ENCODE measurements at regions not wholly inside any gene's neighbourhood (a gene's known extent, or its start where the extent isn't known, plus 50 kb on each side); places are given as distances from the start of the nearest gene placed in this dataset.

GRCh38 chr11:97463891-97464290, 1074.1 kb downstream of the JRKL start:
- Mint-ChIP-seq H3K27ac (no peak overlapping the region), H3K36me3 (peaks cover 3% of the 10 kb centered on the region), H3K4me1 (no peaks in the 10 kb centered on the region), H3K27me3 (no peaks in the 10 kb centered on the region), H3K9me3 (peaks cover 4 to 27% (median 9%) of the 10 kb centered on the region in 7 donors), H3K4me3 (no peak overlapping the region)
- H3K4me3 ChIP-seq (ENCODE audit: low read depth, low read length): no peak overlapping the region
- H3K36me3 ChIP-seq (ENCODE audit: control insufficient read depth, insufficient read depth, low read length): no peaks in the 10 kb centered on the region
- ATAC-seq (ENCODE audit: low read depth in 2 of 2) (no peak), DNase-seq (peak in 1 of 3 donors; percentile 2)
- no peaks in the 10 kb centered on the region for H3K4me1 ChIP-seq (ENCODE audit: control insufficient read depth, insufficient read depth, low read length, poor library complexity, severe bottlenecking)
- H3K9me3 ChIP-seq (ENCODE audit: control insufficient read depth in 2 of 2, low read length in 2 of 2): peaks cover 1 to 25% of the 10 kb centered on the region in 2 experiments
- no peak overlapping the region for H3K27ac ChIP-seq (ENCODE audit: insufficient read depth, low read length, poor library complexity, severe bottlenecking)
- no peaks in the 10 kb centered on the region for H3K27me3 ChIP-seq (ENCODE audit: control insufficient read depth, insufficient read depth, low read length)

- Mint-ChIP-seq H3K27ac (no peak overlapping the region), H3K4me1 (no peaks in the 10 kb centered on the region), H3K4me3 (no peak overlapping the region), H3K27me3 (no peaks in the 10 kb centered on the region), H3K9me3 (peaks cover 0 to 43% (median 20%) of the 10 kb centered on the region in 7 donors), H3K36me3 (peaks cover 3% of the 10 kb centered on the region)
- no peak overlapping the region for H3K4me3 ChIP-seq (ENCODE audit: low read depth, low read length)
- no peaks in the 10 kb centered on the region for H3K4me1 ChIP-seq (ENCODE audit: control insufficient read depth, insufficient read depth, low read length, poor library complexity, severe bottlenecking)
- H3K27ac ChIP-seq (ENCODE audit: insufficient read depth, low read length, poor library complexity, severe bottlenecking): no peak overlapping the region
- peaks cover 11 to 26% of the 10 kb centered on the region in 2 experiments for H3K9me3 ChIP-seq (ENCODE audit: control insufficient read depth in 2 of 2, low read length in 2 of 2)
- no peaks in the 10 kb centered on the region for H3K36me3 ChIP-seq (ENCODE audit: control insufficient read depth, insufficient read depth, low read length)
- H3K27me3 ChIP-seq (ENCODE audit: control insufficient read depth, insufficient read depth, low read length): no peaks in the 10 kb centered on the region
- DNase-seq (no peak), ATAC-seq (ENCODE audit: low read depth in 2 of 2) (no peak)
Observed at GRCh38 chr11:97471480-97471879, 1081.7 kb downstream of the JRKL start.

GRCh38 chr11:97487387-97487786, 1097.6 kb downstream of the JRKL start:
- no peaks in the 10 kb centered on the region for H3K36me3 ChIP-seq (ENCODE audit: control insufficient read depth, insufficient read depth, low read length)
- ATAC-seq (ENCODE audit: low read depth in 2 of 2) (no peak), DNase-seq (no peak)
- H3K27me3 Mint-ChIP-seq: no peaks in the 10 kb centered on the region
- no peaks in the 10 kb centered on the region for H3K36me3 Mint-ChIP-seq
- no peaks in the 10 kb centered on the region for H3K4me1 Mint-ChIP-seq
- H3K4me3 Mint-ChIP-seq: no peak overlapping the region
- H3K9me3 ChIP-seq (ENCODE audit: control insufficient read depth in 2 of 2, low read length in 2 of 2): no peaks in the 10 kb centered on the region
- H3K9me3 Mint-ChIP-seq: peaks cover 2 to 18% (median 8%) of the 10 kb centered on the region in 7 donors
- no peaks in the 10 kb centered on the region for H3K27me3 ChIP-seq (ENCODE audit: control insufficient read depth, insufficient read depth, low read length)
- no peak overlapping the region for H3K4me3 ChIP-seq (ENCODE audit: low read depth, low read length)
- no peaks in the 10 kb centered on the region for H3K4me1 ChIP-seq (ENCODE audit: control insufficient read depth, insufficient read depth, low read length, poor library complexity, severe bottlenecking)
- H3K27ac ChIP-seq (ENCODE audit: insufficient read depth, low read length, poor library complexity, severe bottlenecking): no peak overlapping the region
- H3K27ac Mint-ChIP-seq: no peak overlapping the region

GRCh38 chr11:97498891-97499290, 1109.1 kb downstream of the JRKL start:
- DNase-seq (no peak), ATAC-seq (ENCODE audit: low read depth in 2 of 2) (no peak)
- H3K36me3 Mint-ChIP-seq: no peaks in the 10 kb centered on the region
- no peaks in the 10 kb centered on the region for H3K27me3 Mint-ChIP-seq
- Histone ChIP-seq H3K27me3 (ENCODE audit: control insufficient read depth, insufficient read depth, low read length) (no peaks in the 10 kb centered on the region), H3K36me3 (ENCODE audit: control insufficient read depth, insufficient read depth, low read length) (no peaks in the 10 kb centered on the region), H3K4me1 (ENCODE audit: control insufficient read depth, insufficient read depth, low read length, poor library complexity, severe bottlenecking) (no peaks in the 10 kb centered on the region), H3K27ac (ENCODE audit: insufficient read depth, low read length, poor library complexity, severe bottlenecking) (no peak overlapping the region), H3K4me3 (ENCODE audit: low read depth, low read length) (no peak overlapping the region), H3K9me3 (ENCODE audit: control insufficient read depth in 2 of 2, low read length in 2 of 2) (peaks cover 0 to 4% of the 10 kb centered on the region in 2 experiments)
- H3K27ac Mint-ChIP-seq: no peak overlapping the region
- no peaks in the 10 kb centered on the region for H3K4me1 Mint-ChIP-seq
- H3K4me3 Mint-ChIP-seq: no peak overlapping the region
- H3K9me3 Mint-ChIP-seq: peaks cover 0 to 28% (median 5%) of the 10 kb centered on the region in 7 donors

GRCh38 chr11:97502201-97502600, 1112.4 kb downstream of the JRKL start:
- Mint-ChIP-seq H3K36me3 (no peaks in the 10 kb centered on the region), H3K9me3 (peaks cover 0 to 24% (median 6%) of the 10 kb centered on the region in 7 donors)

GRCh38 chr11:97506076-97506759, 1116.4 kb downstream of the JRKL start:
- no peaks in the 10 kb centered on the region for H3K4me1 ChIP-seq (ENCODE audit: control insufficient read depth, insufficient read depth, low read length, poor library complexity, severe bottlenecking)
- no peaks in the 10 kb centered on the region for H3K27me3 Mint-ChIP-seq
- H3K27ac ChIP-seq (ENCODE audit: insufficient read depth, low read length, poor library complexity, severe bottlenecking): no peak overlapping the region
- H3K4me3 Mint-ChIP-seq: no peak overlapping the region
- no peaks in the 10 kb centered on the region for H3K36me3 Mint-ChIP-seq
- no peaks in the 10 kb centered on the region for H3K9me3 ChIP-seq (ENCODE audit: control insufficient read depth in 2 of 2, low read length in 2 of 2)
- H3K4me3 ChIP-seq (ENCODE audit: low read depth, low read length): no peak overlapping the region
- DNase-seq (no peak), ATAC-seq (ENCODE audit: low read depth in 2 of 2) (no peak)
- peaks cover 0 to 26% (median 8%) of the 10 kb centered on the region in 7 donors for H3K9me3 Mint-ChIP-seq
- no peaks in the 10 kb centered on the region for H3K4me1 Mint-ChIP-seq
- H3K27ac Mint-ChIP-seq: no peak overlapping the region
- no peaks in the 10 kb centered on the region for H3K27me3 ChIP-seq (ENCODE audit: control insufficient read depth, insufficient read depth, low read length)
- H3K36me3 ChIP-seq (ENCODE audit: control insufficient read depth, insufficient read depth, low read length): no peaks in the 10 kb centered on the region

More at GRCh38 chr11:97502201-97502600, 1112.4 kb downstream of the JRKL start:
- no peaks in the 10 kb centered on the region for H3K27me3 ChIP-seq (ENCODE audit: control insufficient read depth, insufficient read depth, low read length)
- H3K27ac ChIP-seq (ENCODE audit: insufficient read depth, low read length, poor library complexity, severe bottlenecking): no peak overlapping the region
- H3K9me3 ChIP-seq (ENCODE audit: control insufficient read depth in 2 of 2, low read length in 2 of 2): peaks cover 0 to 4% of the 10 kb centered on the region in 2 experiments
- no peak for ATAC-seq (ENCODE audit: low read depth in 2 of 2)
- no peak for DNase-seq
- H3K4me1 Mint-ChIP-seq: no peaks in the 10 kb centered on the region
- H3K27me3 Mint-ChIP-seq: no peaks in the 10 kb centered on the region
- H3K4me3 Mint-ChIP-seq: no peak overlapping the region
- H3K36me3 ChIP-seq (ENCODE audit: control insufficient read depth, insufficient read depth, low read length): no peaks in the 10 kb centered on the region
- no peak overlapping the region for H3K27ac Mint-ChIP-seq
- no peak overlapping the region for H3K4me3 ChIP-seq (ENCODE audit: low read depth, low read length)
- no peaks in the 10 kb centered on the region for H3K4me1 ChIP-seq (ENCODE audit: control insufficient read depth, insufficient read depth, low read length, poor library complexity, severe bottlenecking)

GRCh38 chr11:97514446-97514845, 1124.6 kb downstream of the JRKL start:
- H3K4me1 Mint-ChIP-seq: no peaks in the 10 kb centered on the region
- Histone ChIP-seq H3K27me3 (ENCODE audit: control insufficient read depth, insufficient read depth, low read length) (no peaks in the 10 kb centered on the region), H3K27ac (ENCODE audit: insufficient read depth, low read length, poor library complexity, severe bottlenecking) (no peak overlapping the region), H3K36me3 (ENCODE audit: control insufficient read depth, insufficient read depth, low read length) (no peaks in the 10 kb centered on the region), H3K4me1 (ENCODE audit: control insufficient read depth, insufficient read depth, low read length, poor library complexity, severe bottlenecking) (no peaks in the 10 kb centered on the region), H3K9me3 (ENCODE audit: control insufficient read depth in 2 of 2, low read length in 2 of 2) (peaks cover 0 to 11% of the 10 kb centered on the region in 2 experiments), H3K4me3 (ENCODE audit: low read depth, low read length) (no peak overlapping the region)
- no peaks in the 10 kb centered on the region for H3K27me3 Mint-ChIP-seq
- no peak overlapping the region for H3K4me3 Mint-ChIP-seq
- DNase-seq (no peak), ATAC-seq (ENCODE audit: low read depth in 2 of 2) (no peak)
- no peaks in the 10 kb centered on the region for H3K36me3 Mint-ChIP-seq
- H3K9me3 Mint-ChIP-seq: peaks cover 0 to 14% (median 10%) of the 10 kb centered on the region in 7 donors
- no peak overlapping the region for H3K27ac Mint-ChIP-seq

GRCh38 chr11:97516688-97517087, 1126.9 kb downstream of the JRKL start:
- no peaks in the 10 kb centered on the region for H3K27me3 Mint-ChIP-seq
- no peaks in the 10 kb centered on the region for H3K4me1 Mint-ChIP-seq
- peaks cover 0 to 17% (median 10%) of the 10 kb centered on the region in 7 donors for H3K9me3 Mint-ChIP-seq
- no peaks in the 10 kb centered on the region for H3K4me1 ChIP-seq (ENCODE audit: control insufficient read depth, insufficient read depth, low read length, poor library complexity, severe bottlenecking)
- H3K27ac Mint-ChIP-seq: no peak overlapping the region
- no peak for ATAC-seq (ENCODE audit: low read depth in 2 of 2)
- H3K36me3 Mint-ChIP-seq: no peaks in the 10 kb centered on the region
- H3K27me3 ChIP-seq (ENCODE audit: control insufficient read depth, insufficient read depth, low read length): no peaks in the 10 kb centered on the region
- peaks cover 4 to 11% of the 10 kb centered on the region in 2 experiments for H3K9me3 ChIP-seq (ENCODE audit: control insufficient read depth in 2 of 2, low read length in 2 of 2)
- H3K27ac ChIP-seq (ENCODE audit: insufficient read depth, low read length, poor library complexity, severe bottlenecking): no peak overlapping the region
- no peak overlapping the region for H3K4me3 ChIP-seq (ENCODE audit: low read depth, low read length)
- no peak for DNase-seq
- H3K36me3 ChIP-seq (ENCODE audit: control insufficient read depth, insufficient read depth, low read length): no peaks in the 10 kb centered on the region
- H3K4me3 Mint-ChIP-seq: no peak overlapping the region
